ENCODE measurements at regions not wholly inside any gene's neighbourhood (a gene's known extent, or its start where the extent isn't known, plus 50 kb on each side); places are given as distances from the start of the nearest gene placed in this dataset.
"Not testable (repeated sequence)": the region's sequence is repeated elsewhere in the genome, so short reads cannot be mapped to it uniquely, and the experiment has no call there.

- Histone ChIP-seq H3K4me3 (no peak overlapping the region), H3K27ac (no peak overlapping the region), H3K4me1 (no peaks in the 10 kb centered on the region), H3K36me3 (no peaks in the 10 kb centered on the region), H3K27me3 (no peaks in the 10 kb centered on the region), H3K9me3 (no peaks in the 10 kb centered on the region)
- no peak for TF ChIP-seq POLR2AphosphoS5 (IDR thresholded peaks at IDR 0.05)
- TF ChIP-seq, protein P1, sequence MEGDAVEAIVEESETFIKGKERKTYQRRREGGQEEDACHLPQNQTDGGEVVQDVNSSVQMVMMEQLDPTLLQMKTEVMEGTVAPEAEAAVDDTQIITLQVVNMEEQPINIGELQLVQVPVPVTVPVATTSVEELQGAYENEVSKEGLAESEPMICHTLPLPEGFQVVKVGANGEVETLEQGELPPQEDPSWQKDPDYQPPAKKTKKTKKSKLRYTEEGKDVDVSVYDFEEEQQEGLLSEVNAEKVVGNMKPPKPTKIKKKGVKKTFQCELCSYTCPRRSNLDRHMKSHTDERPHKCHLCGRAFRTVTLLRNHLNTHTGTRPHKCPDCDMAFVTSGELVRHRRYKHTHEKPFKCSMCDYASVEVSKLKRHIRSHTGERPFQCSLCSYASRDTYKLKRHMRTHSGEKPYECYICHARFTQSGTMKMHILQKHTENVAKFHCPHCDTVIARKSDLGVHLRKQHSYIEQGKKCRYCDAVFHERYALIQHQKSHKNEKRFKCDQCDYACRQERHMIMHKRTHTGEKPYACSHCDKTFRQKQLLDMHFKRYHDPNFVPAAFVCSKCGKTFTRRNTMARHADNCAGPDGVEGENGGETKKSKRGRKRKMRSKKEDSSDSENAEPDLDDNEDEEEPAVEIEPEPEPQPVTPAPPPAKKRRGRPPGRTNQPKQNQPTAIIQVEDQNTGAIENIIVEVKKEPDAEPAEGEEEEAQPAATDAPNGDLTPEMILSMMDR (IDR thresholded peaks at IDR 0.05) = no peak
- TF ChIP-seq EP300 (IDR thresholded peaks at IDR 0.05) = no peak
- no peak for TF ChIP-seq POLR2A (IDR thresholded peaks at IDR 0.05)
- WGBS, 2 donors (ENCODE audit: low coverage in 1 of 2) = 93 to 100% methylated on average over 1 of the region's 1 CpG
- no peak for ATAC-seq
These were observed 117.5 kb upstream of the VANGL1 start for GRCh38 chr1:115524236-115524635.

- Histone ChIP-seq H3K27me3 (no peaks in the 10 kb centered on the region), H3K27ac (no peak overlapping the region), H3K4me3 (no peak overlapping the region), H3K4me1 (no peaks in the 10 kb centered on the region), H3K9me3 (no peaks in the 10 kb centered on the region), H3K36me3 (no peaks in the 10 kb centered on the region)
- ATAC-seq = no peak
- no peak for TF ChIP-seq POLR2A (IDR thresholded peaks at IDR 0.05)
- no peak for TF ChIP-seq POLR2AphosphoS5 (IDR thresholded peaks at IDR 0.05)
- TF ChIP-seq EP300 (IDR thresholded peaks at IDR 0.05) = no peak
- TF ChIP-seq, protein P1 (IDR thresholded peaks at IDR 0.05) = no peak
These were observed 119.4 kb upstream of the VANGL1 start for GRCh38 chr1:115522386-115522785.

- H3K27ac ChIP-seq = no peak overlapping the region
- H3K9me3 ChIP-seq = peaks cover 0 to 13% (median 0%) of the 10 kb centered on the region in 3 donors
- WGBS, 2 donors (ENCODE audit: low coverage in 1 of 2) = 93 to 95% methylated on average over 4 of the region's 4 CpGs
- H3K36me3 ChIP-seq = no peaks in the 10 kb centered on the region
- H3K4me3 ChIP-seq = no peak overlapping the region
- TF ChIP-seq POLR2A (IDR thresholded peaks at IDR 0.05) = no peak
- no peak for TF ChIP-seq EP300 (IDR thresholded peaks at IDR 0.05)
- no peaks in the 10 kb centered on the region for H3K4me1 ChIP-seq
- H3K27me3 ChIP-seq = no peaks in the 10 kb centered on the region
- no peak for ATAC-seq
These were observed 126.5 kb upstream of the VANGL1 start for GRCh38 chr1:115515270-115515669.

DNA sequence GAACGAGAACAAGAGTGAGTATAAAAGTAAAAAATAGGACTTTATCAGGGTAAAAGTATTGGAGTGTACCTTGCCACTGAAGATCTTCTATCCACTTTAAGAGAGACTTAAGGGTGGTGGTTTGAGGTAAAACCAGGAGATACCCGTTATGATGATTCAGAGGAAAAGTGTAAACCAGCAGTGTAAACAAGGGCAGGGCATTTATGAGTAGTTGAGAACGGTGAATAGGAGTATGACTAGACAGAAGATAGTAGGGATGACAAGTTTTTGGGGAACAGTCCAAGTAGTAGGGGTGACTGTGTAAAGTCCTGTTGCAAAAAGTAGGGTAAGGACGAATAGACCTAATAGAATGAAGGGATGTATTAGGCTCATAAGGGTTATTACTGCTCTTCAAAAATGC, 131.5 kb upstream of the VANGL1 start:
- H3K36me3 ChIP-seq, H3K27ac ChIP-seq, ATAC-seq, H3K27me3 ChIP-seq, H3K4me3 ChIP-seq: not testable (repeated sequence)
- 91 to 95% methylated on average over 4 of the region's 4 CpGs for WGBS, 2 donors (ENCODE audit: low coverage in 1 of 2)
- Histone ChIP-seq H3K4me1 (peaks cover 0 to 31% (median 3%) of the 10 kb centered on the region in 3 donors), H3K9me3 (peaks cover 0 to 13% (median 0%) of the 10 kb centered on the region in 3 donors)

DNA sequence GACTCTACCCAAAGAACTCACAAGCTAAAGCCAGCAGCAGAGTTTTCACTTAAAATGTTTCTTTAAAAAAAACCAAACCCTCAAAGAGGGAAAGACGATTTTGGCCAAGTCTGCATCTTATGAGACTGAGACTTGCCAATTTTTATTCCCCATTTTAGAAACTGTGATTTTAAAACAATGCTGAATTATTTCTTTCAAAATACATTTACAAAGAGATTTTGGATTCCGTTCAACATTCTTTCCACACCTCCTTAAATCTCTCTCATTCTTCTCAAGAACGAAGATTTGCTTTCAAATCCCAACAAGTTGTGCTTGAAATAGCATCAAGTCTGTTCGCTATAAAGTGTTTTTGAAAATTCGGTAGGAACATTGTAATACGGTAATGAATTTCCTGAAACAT, 133.9 kb upstream of the VANGL1 start:
- ATAC-seq = no peak
- Histone ChIP-seq H3K9me3 (peaks cover 0 to 13% (median 0%) of the 10 kb centered on the region in 3 donors), H3K27me3 (no peaks in the 10 kb centered on the region), H3K36me3 (no peaks in the 10 kb centered on the region), H3K4me1 (peaks cover 0 to 34% (median 3%) of the 10 kb centered on the region in 3 donors), H3K27ac (no peak overlapping the region), H3K4me3 (no peak overlapping the region)
- TF ChIP-seq POLR2A (IDR thresholded peaks at IDR 0.05) = no peak
- no peak for TF ChIP-seq POLR2AphosphoS5 (IDR thresholded peaks at IDR 0.05)
- no peak for TF ChIP-seq EP300 (IDR thresholded peaks at IDR 0.05)
- WGBS, 2 donors (ENCODE audit: low coverage in 1 of 2) = 13 to 14% methylated on average over 6 of the region's 6 CpGs

DNA sequence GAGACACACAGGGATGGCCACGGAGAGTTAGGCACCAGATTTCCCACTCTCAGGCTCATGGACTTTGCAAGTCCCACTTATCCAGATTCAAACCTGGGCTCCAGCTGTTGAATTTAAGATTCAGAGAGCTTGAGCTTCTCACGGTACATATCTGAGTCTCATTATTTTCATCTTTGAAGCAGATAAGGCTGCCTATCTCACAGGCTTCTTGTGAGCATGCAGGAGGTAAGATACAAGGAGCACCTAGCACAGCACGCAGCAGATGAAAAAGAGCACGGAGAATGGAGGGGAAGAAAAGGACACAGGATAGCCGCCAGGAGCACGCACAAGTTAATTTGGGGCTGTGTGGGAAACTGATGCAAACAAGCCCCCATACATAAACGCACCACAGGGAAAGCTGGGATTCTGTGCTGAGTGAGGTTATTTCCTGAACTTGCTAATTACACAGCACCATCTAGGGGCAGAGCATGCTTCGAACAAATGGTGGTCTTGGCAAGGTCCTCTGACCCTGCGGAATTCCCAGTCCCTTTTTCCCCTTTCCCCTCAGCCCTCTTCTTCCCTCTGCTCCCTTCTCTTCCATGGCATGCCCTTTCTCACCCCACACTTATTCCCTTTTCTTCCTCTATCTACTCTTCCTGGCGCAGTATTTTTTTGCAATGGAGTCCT, 134.7 kb upstream of the VANGL1 start:
- peaks cover 0 to 9% (median 0%) of the 10 kb centered on the region in 3 donors for H3K9me3 ChIP-seq
- no peaks in the 10 kb centered on the region for H3K36me3 ChIP-seq
- no peaks in the 10 kb centered on the region for H3K27me3 ChIP-seq
- peaks cover 0 to 34% (median 3%) of the 10 kb centered on the region in 3 donors for H3K4me1 ChIP-seq
- no peak for ATAC-seq
- TF ChIP-seq, protein P1 (IDR thresholded peaks at IDR 0.05) = peak in 2 of 4 experiments; percentile 9 to 45
- TF ChIP-seq POLR2A (IDR thresholded peaks at IDR 0.05) = no peak
- 50 to 68% methylated on average over 5 to 8 of the region's 10 CpGs for WGBS, 2 donors (ENCODE audit: low coverage in 1 of 2)
- H3K27ac ChIP-seq = no peak overlapping the region
- no peak overlapping the region for H3K4me3 ChIP-seq
